Small intestine (tissue), 7 donors: ENCODE measurements at regions not wholly inside any gene's neighbourhood (a gene's known extent, or its start where the extent isn't known, plus 50 kb on each side); places are given as distances from the start of the nearest gene placed in this dataset.
"Not testable (repeated sequence)": the region's sequence is repeated elsewhere in the genome, so short reads cannot be mapped to it uniquely, and the experiment has no call there.

Experiments
- DNase-seq, 2 donors: peaks; one replicate each; pipeline versions ENCODE4 v3.0.0 to v3.0.0-alpha.2; 2013
- FAIRE-seq: peaks from 2 replicates; lab custom pipeline; 2012; peaks lifted over from hg19 to GRCh38; lab: Jason Lieb, UNC
- H3K27ac ChIP-seq, 3 donors: one replicate each; pipeline ENCODE4 v1.5.1; 2013; ENCODE audit warnings: low read length in 2 of 3, mild to moderate bottlenecking in 2 of 3, control low read depth in 1 of 3, inconsistent platforms in 1 of 3, low read depth in 1 of 3, moderate library complexity in 1 of 3
- H3K27me3 ChIP-seq, 3 donors: one replicate each; pipeline ENCODE4 v1.6.1; 2013; ENCODE audit warnings: low read length in 3 of 3, inconsistent platforms in 1 of 3; ENCODE audit not compliant: control insufficient read depth in 3 of 3, insufficient read depth in 3 of 3
- H3K36me3 ChIP-seq, 3 donors: one replicate each; pipeline ENCODE4 v1.6.1; 2013; ENCODE audit warnings: low read length in 3 of 3, inconsistent platforms in 1 of 3, low read depth in 1 of 3, mild to moderate bottlenecking in 1 of 3, moderate library complexity in 1 of 3; ENCODE audit not compliant: control insufficient read depth in 3 of 3, insufficient read depth in 2 of 3
- H3K4me1 ChIP-seq, 3 donors: one replicate each; pipeline ENCODE4 v1.6.1; 2013; ENCODE audit warnings: low read length in 2 of 3, inconsistent platforms in 1 of 3, low read depth in 1 of 3, mild to moderate bottlenecking in 1 of 3, moderate library complexity in 1 of 3; ENCODE audit not compliant: control insufficient read depth in 3 of 3, insufficient read depth in 2 of 3
- H3K4me3 ChIP-seq, 3 donors: one replicate each; pipeline ENCODE4 v1.5.1; 2013; ENCODE audit warnings: low read length in 3 of 3, control low read depth in 1 of 3, inconsistent platforms in 1 of 3, low read depth in 1 of 3, mild to moderate bottlenecking in 1 of 3, moderate library complexity in 1 of 3
- H3K9me3 ChIP-seq, 2 donors: one replicate each; pipeline ENCODE4 v1.6.1; 2013; ENCODE audit warnings: low read depth in 1 of 2, low read length in 1 of 2; ENCODE audit not compliant: control insufficient read depth in 2 of 2, insufficient read depth in 1 of 2
- WGBS, 3 donors: extraction: QIAGEN DNeasy Blood & Tissue Kit; methylation state at CpG; one replicate each; pipeline ENCODE4 v1.1.7; 2013; 5-methylcytosine and 5-hydroxymethylcytosine counted together
- donor health status: healthy with polysubstance abuse.
- donor health status: control.
- donor health status: control.
- donor health status: Bipolar disorder and iron deficiency.
- donor health status: healthy.

DNA sequence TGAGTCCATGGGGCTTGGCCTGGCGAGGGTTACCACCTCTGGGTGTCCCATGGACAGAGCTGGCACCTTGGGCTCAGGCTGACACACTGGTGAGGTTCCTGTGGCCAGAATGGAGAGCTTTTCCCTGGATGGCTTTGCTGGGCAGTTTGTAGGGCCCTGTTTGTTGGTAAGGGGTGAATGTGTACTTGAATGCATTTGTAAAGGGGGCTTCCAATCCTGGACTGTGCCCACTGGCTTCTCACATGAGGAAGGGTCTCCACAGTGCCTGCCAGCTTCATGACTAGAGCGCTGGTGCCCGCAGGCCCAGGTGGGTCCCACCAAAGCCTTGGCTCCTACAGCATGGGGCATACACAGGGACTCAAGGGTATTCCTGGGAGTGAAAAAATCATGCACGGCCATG lies 103.5 kb upstream of the SIX2 start:
- Histone ChIP-seq H3K4me1 (no peaks in the 10 kb centered on the region), H3K9me3 (no peaks in the 10 kb centered on the region), H3K4me3 (no peak overlapping the region), H3K27me3 (peaks cover 0 to 6% (median 3%) of the 10 kb centered on the region in 3 donors), H3K27ac (no peak overlapping the region), H3K36me3 (no peaks in the 10 kb centered on the region)
- FAIRE-seq (no peak), DNase-seq (no peak)
- WGBS, 3 donors, result 79 to 88% (median 86%) methylated on average over 4 of the region's 4 CpGs

DNA sequence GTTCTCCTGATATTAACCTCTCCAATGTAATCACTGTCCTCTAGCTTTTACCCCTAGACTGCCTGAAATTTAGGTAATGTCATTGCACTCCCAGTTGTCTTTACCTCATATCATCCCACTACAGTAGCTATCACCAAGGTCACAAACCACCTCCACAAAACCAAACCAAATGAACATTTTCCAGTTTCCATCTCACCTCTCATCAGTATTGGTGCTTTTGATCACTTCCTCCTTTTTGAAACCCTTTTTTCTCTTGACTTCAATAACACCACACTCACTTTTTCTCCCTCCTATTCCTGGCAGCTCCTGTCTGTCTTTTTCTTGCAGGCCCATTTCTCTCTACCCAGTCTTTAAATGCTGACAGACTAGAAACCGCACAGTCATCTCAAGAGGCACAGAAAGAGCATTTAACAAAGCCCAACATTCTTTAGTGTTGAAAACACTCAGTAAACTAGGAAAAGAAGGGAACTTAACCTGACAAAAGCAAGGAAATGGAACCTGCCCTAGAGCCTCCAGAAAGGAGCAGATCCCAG lies 95.9 kb upstream of the SIX2 start:
- Histone ChIP-seq H3K27me3 (peaks cover 0 to 6% (median 2%) of the 10 kb centered on the region in 3 donors), H3K4me3 (no peak overlapping the region), H3K27ac (peak overlapping the region in 1 of 3 donors; percentile 6), H3K4me1 (peaks cover 0 to 5% (median 0%) of the 10 kb centered on the region in 3 donors), H3K36me3 (no peaks in the 10 kb centered on the region), H3K9me3 (peaks cover 0 to 3% of the 10 kb centered on the region in 2 donors)
- no peak for DNase-seq
- 66 to 75% (median 74%) methylated on average over 1 of the region's 1 CpG for WGBS, 3 donors
- FAIRE-seq, result no peak

DNA sequence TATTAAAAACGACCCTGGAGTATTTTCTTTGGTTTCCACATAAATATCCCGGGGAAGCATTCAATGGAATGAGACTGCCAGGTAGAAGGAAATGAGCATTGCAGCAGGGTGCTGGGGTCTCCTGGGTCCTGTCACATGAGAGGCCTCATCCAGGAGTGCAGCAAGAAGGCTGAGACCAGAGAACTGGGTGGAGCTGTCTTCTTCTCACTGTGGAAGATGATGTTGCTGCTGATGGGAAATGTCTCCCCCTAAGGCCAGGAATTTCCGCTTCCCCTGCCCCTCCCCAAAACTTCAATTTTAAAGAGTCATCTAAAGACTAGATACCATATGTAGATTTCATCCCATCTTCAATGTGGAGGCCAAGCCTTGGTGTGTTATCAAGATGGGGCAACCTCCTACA lies 95.2 kb upstream of the SIX2 start:
- FAIRE-seq (no peak), DNase-seq (no peak)
- peaks cover 0 to 5% (median 0%) of the 10 kb centered on the region in 3 donors for H3K4me1 ChIP-seq
- H3K9me3 ChIP-seq, result peaks cover 0 to 3% of the 10 kb centered on the region in 2 donors
- no peak overlapping the region for H3K27ac ChIP-seq
- H3K36me3 ChIP-seq, result no peaks in the 10 kb centered on the region
- 72 to 78% (median 78%) methylated on average over 3 of the region's 3 CpGs for WGBS, 3 donors
- H3K4me3 ChIP-seq, result no peak overlapping the region
- peaks cover 0 to 2% (median 2%) of the 10 kb centered on the region in 3 donors for H3K27me3 ChIP-seq

DNA sequence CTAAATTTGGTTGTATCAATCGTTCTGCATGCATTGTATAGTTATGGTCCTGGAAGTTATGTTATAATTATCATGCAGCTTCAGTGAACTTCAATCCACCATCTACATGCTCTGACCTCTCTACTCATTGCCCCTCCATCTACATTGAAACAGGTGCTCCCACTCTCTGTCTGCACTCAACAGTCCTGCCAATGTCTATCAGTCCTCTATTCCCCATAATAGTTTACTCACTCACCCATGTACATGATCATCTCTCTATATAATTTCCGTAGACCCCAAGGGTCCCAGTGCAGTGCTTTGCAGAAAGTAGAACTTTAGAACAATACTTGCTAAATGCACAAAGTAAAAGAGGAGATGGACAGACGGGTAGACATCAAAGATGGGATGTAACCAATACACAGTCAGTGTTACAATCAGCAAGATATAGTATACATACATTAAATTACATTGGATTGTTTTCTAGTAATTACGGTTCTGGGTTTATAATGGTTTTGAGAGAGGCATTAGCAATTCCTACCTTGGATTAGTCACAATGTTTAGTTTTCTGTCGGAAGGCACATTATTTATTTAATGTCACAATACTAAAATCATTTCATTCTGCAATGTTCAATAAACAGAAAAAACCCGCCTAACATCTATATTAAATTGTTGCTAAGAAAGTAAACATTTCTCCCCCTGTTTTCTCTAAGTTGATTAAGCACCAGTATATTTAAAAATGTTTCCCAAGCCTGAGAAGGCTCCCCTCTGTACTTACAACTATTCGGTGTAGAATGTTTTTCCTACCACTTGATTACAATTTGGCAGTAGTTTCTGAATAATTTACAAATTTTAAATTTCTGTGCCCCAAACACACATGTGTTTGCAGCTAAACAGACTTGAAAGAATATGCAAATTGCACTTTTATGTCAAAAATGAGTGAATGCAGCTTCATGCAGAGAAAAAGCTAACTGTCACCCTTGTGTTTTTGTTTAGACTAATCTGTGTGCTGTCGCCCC lies 94.4 kb upstream of the SIX2 start:
- Histone ChIP-seq H3K27me3 (peaks cover 0 to 2% (median 0%) of the 10 kb centered on the region in 3 donors), H3K4me1 (peaks cover 0 to 5% (median 0%) of the 10 kb centered on the region in 3 donors), H3K9me3 (peaks cover 0 to 3% of the 10 kb centered on the region in 2 donors), H3K36me3 (no peaks in the 10 kb centered on the region), H3K27ac (no peak overlapping the region), H3K4me3 (no peak overlapping the region)
- DNase-seq (no peak), FAIRE-seq (no peak)
- WGBS, 3 donors, result 73 to 87% (median 82%) methylated on average over 8 of the region's 8 CpGs

GRCh38 chr2:45102579-45103117 lies 93.4 kb upstream of the SIX2 start:
- Histone ChIP-seq H3K36me3 (no peaks in the 10 kb centered on the region), H3K4me1 (peaks cover 0 to 5% (median 0%) of the 10 kb centered on the region in 3 donors), H3K4me3 (no peak overlapping the region), H3K27ac (no peak overlapping the region), H3K27me3 (peaks cover 0 to 2% (median 0%) of the 10 kb centered on the region in 3 donors), H3K9me3 (peaks cover 0 to 3% of the 10 kb centered on the region in 2 donors)
- 89 to 94% (median 93%) methylated on average over 3 of the region's 3 CpGs for whole genome bisulfite sequencing, 3 donors
- DNase-seq (peak in 1 of 2 donors; percentile 37), FAIRE-seq (no peak)

- DNase-seq (no peak), FAIRE-seq (no peak)
- Histone ChIP-seq H3K27ac (no peak overlapping the region), H3K36me3 (no peaks in the 10 kb centered on the region), H3K4me3 (no peak overlapping the region), H3K27me3 (peaks cover 0 to 2% (median 0%) of the 10 kb centered on the region in 3 donors), H3K4me1 (peaks cover 0 to 5% (median 0%) of the 10 kb centered on the region in 3 donors), H3K9me3 (peaks cover 0 to 3% of the 10 kb centered on the region in 2 donors)
- 76 to 81% (median 80%) methylated on average over 1 of the region's 1 CpG for WGBS, 3 donors
Measured at GRCh38 chr2:45102141-45102540, 92.9 kb upstream of the SIX2 start.

DNA sequence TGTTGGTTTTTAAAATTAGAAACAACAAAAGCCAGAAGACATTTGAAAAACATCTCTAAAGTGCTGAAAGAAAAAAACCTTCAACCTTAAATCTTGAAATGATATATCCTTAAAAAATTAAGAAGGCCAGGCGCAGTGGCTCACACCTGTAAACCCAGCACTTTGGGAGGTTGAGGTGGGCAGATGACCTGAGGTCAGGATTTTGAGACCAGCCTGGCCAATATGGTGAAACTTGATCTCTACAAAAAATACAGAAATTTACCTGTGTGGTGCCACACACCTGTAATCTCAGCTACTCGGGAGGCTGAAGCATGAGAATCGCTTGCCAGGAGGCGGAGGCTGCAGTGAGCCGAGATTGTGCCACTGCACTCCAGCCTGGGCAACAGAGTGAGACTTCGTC lies 87.7 kb upstream of the SIX2 start:
- Histone ChIP-seq H3K27ac (no peak overlapping the region), H3K27me3 (peaks cover 0 to 16% (median 0%) of the 10 kb centered on the region in 3 donors), H3K36me3 (no peaks in the 10 kb centered on the region), H3K4me1 (no peaks in the 10 kb centered on the region), H3K4me3 (no peak overlapping the region), H3K9me3 (no peaks in the 10 kb centered on the region)
- DNase-seq (no peak), FAIRE-seq (no peak)
- 91 to 94% (median 94%) methylated on average over 6 of the region's 6 CpGs for WGBS, 3 donors

DNA sequence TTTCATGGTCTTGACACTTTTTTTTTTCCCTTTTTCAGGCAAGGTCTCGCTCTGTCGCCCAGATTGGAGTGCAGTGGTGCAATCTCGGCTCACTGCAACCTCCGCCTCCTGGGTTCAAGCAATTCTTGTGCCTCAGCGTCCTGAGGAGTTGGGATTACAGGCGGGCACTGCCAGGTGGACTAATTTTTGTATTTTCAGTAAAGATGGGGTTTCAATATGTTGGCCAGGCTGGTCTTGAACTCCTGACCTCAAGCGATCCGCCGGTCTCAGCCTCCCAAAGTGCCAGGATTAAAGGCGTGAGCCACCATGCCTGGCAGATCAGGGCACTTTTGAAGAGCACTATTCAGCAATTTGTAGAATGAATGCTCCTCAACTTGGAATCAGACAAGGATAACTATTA lies 86.8 kb upstream of the SIX2 start:
- not testable (repeated sequence) for H3K27ac ChIP-seq, H3K4me3 ChIP-seq, FAIRE-seq, DNase-seq, H3K4me1 ChIP-seq, H3K36me3 ChIP-seq, H3K9me3 ChIP-seq
- H3K27me3 ChIP-seq, result peaks cover 0 to 16% (median 0%) of the 10 kb centered on the region in 3 donors
- WGBS, 3 donors, result 89 to 93% (median 92%) methylated on average over 10 of the region's 10 CpGs
